Gastroesophageal sphincter (tissue), 4 donors: ENCODE measurements at regions not wholly inside any gene's neighbourhood (a gene's known extent, or its start where the extent isn't known, plus 50 kb on each side); places are given as distances from the start of the nearest gene placed in this dataset.
A peak's percentile ranks its signal among the peaks of the same experiment; 100 is the strongest.

Source experiments
- ATAC-seq: fragments of 150-250 bp; one replicate; pipeline ENCODE4 v1.9.1; 2016; ENCODE audit warnings: mild to moderate bottlenecking, moderate library complexity
- H3K27ac ChIP-seq, 4 donors: fragments of 200-600 bp; sonication (generic) in 3 of 4; 1 replicate in 3 of 4; 2 replicates in 1 of 4; pipeline ENCODE4 v1.5.1; 2016 to 2019
- H3K27me3 ChIP-seq: fragments of 200-600 bp; sonication (generic); one replicate; pipeline ENCODE4 v1.5.1; 2019
- H3K36me3 ChIP-seq, 2 donors: fragments of 200-600 bp; sonication (generic); one replicate each; pipeline ENCODE4 v1.5.1; 2019; ENCODE audit warnings: control low read depth in 1 of 2
- H3K4me1 ChIP-seq, 3 donors: fragments of 200-600 bp; sonication (generic); 1 replicate in 2 of 3; 2 replicates in 1 of 3; pipeline ENCODE4 v1.5.1; 2016 to 2019; ENCODE audit warnings: control low read depth in 2 of 3
- H3K4me3 ChIP-seq, 2 donors: fragments of 200-600 bp; sonication (generic); one replicate each; pipeline ENCODE4 v1.5.1; 2019; ENCODE audit warnings: mild to moderate bottlenecking in 1 of 2, moderate library complexity in 1 of 2
- H3K9me3 ChIP-seq, 3 donors: fragments of 200-600 bp; sonication (generic); one replicate each; pipeline ENCODE4 v1.5.1; 2017 to 2019; ENCODE audit warnings: control low read depth in 2 of 3
- EP300 ChIP-seq: sonication (generic); formaldehyde crosslinking; IDR thresholded peaks from one replicate; pipeline ENCODE4 v1.6.1; 2017; ENCODE audit warnings: antibody characterized with exemption, mild to moderate bottlenecking
- POLR2A ChIP-seq, 2 donors: fragments of 450-650 bp; IDR thresholded peaks; one replicate each; pipeline ENCODE4 v1.6.1; 2017; ENCODE audit warnings: antibody characterized with exemption in 2 of 2, mild to moderate bottlenecking in 2 of 2, moderate library complexity in 1 of 2
- POLR2AphosphoS5 ChIP-seq: sonication (generic); formaldehyde crosslinking; IDR thresholded peaks from one replicate; pipeline ENCODE4 v1.6.1; 2017; ENCODE audit warnings: antibody characterized with exemption
- WGBS, 2 donors: methylation state at CpG; one replicate each; pipeline ENCODE4 v1.1.5; 2018; ENCODE audit warnings: low coverage in 1 of 2; 5-methylcytosine and 5-hydroxymethylcytosine counted together
- TF ChIP-seq, protein P1 (sequence below), 4 experiments: fragments of 200-600 bp in 2 of 4; fragments of 450-650 bp in 2 of 4; sonication (generic) in 1 of 4; IDR thresholded peaks; one replicate each; pipeline ENCODE4 v1.5.1; 2017 to 2019; ENCODE audit warnings: antibody characterized with exemption in 4 of 4, mild to moderate bottlenecking in 2 of 4, moderate library complexity in 2 of 4

DNA sequence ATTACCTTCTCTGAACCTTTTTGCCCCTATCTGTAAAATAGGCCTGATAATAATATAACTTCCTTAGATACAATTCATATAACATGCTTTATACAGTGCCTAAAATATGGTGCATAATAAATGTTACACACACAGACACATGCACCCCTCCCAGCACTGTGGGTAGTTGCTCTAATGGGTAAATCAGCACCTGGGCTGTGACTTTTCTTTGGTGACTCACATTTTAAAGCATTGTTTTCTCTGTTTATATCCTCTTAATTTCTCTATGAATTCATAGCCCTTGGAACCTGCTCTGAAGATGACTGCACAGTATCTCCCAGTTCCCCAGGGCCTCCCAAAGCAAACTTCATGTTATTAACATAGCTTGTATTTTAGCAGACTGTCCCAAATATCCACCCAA, 248.2 kb upstream of the TNP1 start:
- H3K27me3 ChIP-seq = no peaks in the 10 kb centered on the region
- no peak overlapping the region for H3K4me3 ChIP-seq
- TF ChIP-seq EP300 = no peak
- TF ChIP-seq, protein P1, sequence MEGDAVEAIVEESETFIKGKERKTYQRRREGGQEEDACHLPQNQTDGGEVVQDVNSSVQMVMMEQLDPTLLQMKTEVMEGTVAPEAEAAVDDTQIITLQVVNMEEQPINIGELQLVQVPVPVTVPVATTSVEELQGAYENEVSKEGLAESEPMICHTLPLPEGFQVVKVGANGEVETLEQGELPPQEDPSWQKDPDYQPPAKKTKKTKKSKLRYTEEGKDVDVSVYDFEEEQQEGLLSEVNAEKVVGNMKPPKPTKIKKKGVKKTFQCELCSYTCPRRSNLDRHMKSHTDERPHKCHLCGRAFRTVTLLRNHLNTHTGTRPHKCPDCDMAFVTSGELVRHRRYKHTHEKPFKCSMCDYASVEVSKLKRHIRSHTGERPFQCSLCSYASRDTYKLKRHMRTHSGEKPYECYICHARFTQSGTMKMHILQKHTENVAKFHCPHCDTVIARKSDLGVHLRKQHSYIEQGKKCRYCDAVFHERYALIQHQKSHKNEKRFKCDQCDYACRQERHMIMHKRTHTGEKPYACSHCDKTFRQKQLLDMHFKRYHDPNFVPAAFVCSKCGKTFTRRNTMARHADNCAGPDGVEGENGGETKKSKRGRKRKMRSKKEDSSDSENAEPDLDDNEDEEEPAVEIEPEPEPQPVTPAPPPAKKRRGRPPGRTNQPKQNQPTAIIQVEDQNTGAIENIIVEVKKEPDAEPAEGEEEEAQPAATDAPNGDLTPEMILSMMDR (IDR thresholded peaks at IDR 0.05) = no peak
- no peak for TF ChIP-seq POLR2A (IDR thresholded peaks at IDR 0.05)
- no peak for TF ChIP-seq POLR2AphosphoS5
- H3K27ac ChIP-seq = no peak overlapping the region
- H3K9me3 ChIP-seq = no peaks in the 10 kb centered on the region
- H3K4me1 ChIP-seq = peaks cover 0 to 7% (median 0%) of the 10 kb centered on the region in 3 donors
- ATAC-seq = no peak
- H3K36me3 ChIP-seq = no peaks in the 10 kb centered on the region

DNA sequence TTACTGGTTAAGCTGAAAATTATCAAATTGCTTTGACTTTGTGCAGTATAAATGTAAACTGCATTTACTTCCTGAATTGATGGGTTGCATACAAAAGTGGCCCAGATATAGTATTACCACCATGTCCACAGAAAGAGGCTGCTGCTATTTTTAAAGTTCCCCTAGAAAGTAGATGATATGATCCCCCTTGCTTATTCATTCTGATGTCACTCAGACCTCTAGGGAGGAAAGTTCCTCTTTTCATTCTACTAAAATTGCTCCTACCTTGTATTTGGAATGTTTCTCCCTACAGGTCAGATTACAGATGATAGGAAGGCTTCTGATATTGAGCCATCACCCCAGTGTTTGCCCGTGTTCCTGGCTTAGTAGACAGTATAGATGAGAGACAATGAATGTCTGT, 247.6 kb upstream of the TNP1 start:
- ATAC-seq = no peak
- Histone ChIP-seq H3K36me3 (no peaks in the 10 kb centered on the region), H3K9me3 (no peaks in the 10 kb centered on the region), H3K27ac (no peak overlapping the region), H3K4me3 (no peak overlapping the region), H3K4me1 (peaks cover 0 to 7% (median 0%) of the 10 kb centered on the region in 3 donors), H3K27me3 (no peaks in the 10 kb centered on the region)
- TF ChIP-seq POLR2A (IDR thresholded peaks at IDR 0.05) (no peak), EP300 (no peak), POLR2AphosphoS5 (no peak)
- TF ChIP-seq, protein P1 (IDR thresholded peaks at IDR 0.05) = no peak
- WGBS, 2 donors = 78 to 80% methylated on average over 1 of the region's 1 CpG

DNA sequence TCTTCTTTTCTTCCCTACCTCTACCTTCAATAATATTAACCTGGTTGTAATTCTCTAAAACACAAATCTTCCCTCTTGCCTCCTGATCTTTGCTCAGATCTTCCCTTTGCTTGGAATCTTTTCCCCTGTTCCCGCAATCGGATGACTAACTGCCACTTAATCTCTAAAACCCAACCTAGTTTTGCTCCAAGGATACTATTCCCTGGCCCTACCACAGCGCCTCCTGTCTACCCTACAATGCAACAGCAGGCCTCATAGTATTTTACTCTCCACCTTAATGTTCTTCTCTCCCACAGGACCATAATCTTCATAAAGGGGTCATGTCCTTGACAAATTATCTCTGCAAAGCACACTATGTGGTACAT, 246.8 kb upstream of the TNP1 start:
- WGBS, 2 donors = 97 to 100% methylated on average over 2 to 3 of the region's 3 CpGs
- TF ChIP-seq POLR2A (IDR thresholded peaks at IDR 0.05) (no peak), EP300 (no peak), POLR2AphosphoS5 (no peak)
- TF ChIP-seq, protein P1 (IDR thresholded peaks at IDR 0.05) = no peak

GRCh38 chr2:217105733-217106649, 246.1 kb upstream of the TNP1 start:
- H3K27ac ChIP-seq = peak overlapping the region in 2 of 4 donors; percentile 28 to 46
- H3K9me3 ChIP-seq = no peaks in the 10 kb centered on the region
- H3K4me1 ChIP-seq = peaks cover 0 to 7% (median 0%) of the 10 kb centered on the region in 3 donors
- peak; percentile 39 for ATAC-seq
- no peak overlapping the region for H3K4me3 ChIP-seq
- TF ChIP-seq, protein P1 (IDR thresholded peaks at IDR 0.05) = no peak
- TF ChIP-seq POLR2A (IDR thresholded peaks at IDR 0.05) = no peak
- TF ChIP-seq POLR2AphosphoS5 = peak; percentile 50
- TF ChIP-seq EP300 = no peak
- 65 to 80% methylated on average over 2 to 4 of the region's 5 CpGs for WGBS, 2 donors
- H3K36me3 ChIP-seq = no peaks in the 10 kb centered on the region
- H3K27me3 ChIP-seq = no peaks in the 10 kb centered on the region

More for the DNA sequence above, 246.8 kb upstream of the TNP1 start:
- Histone ChIP-seq H3K27ac (no peak overlapping the region), H3K4me3 (no peak overlapping the region), H3K36me3 (no peaks in the 10 kb centered on the region), H3K9me3 (no peaks in the 10 kb centered on the region), H3K27me3 (no peaks in the 10 kb centered on the region), H3K4me1 (peaks cover 0 to 7% (median 0%) of the 10 kb centered on the region in 3 donors)
- no peak for ATAC-seq
